HEK293T (cell line): ENCODE measurements at regions not wholly inside any gene's neighbourhood (a gene's known extent, or its start where the extent isn't known, plus 50 kb on each side); places are given as distances from the start of the nearest gene placed in this dataset.
"Not testable (repeated sequence)": the region's sequence is repeated elsewhere in the genome, so short reads cannot be mapped to it uniquely, and the experiment has no call there.

Source experiments
- CTCF ChIA-PET: fragments of 350-600 bp; formaldehyde crosslinking; extraction: SDS; loops from one replicate; lab custom pipeline; 2021; ENCODE audit warnings: antibody characterized with exemption, inconsistent platforms; lab: Yijun Ruan, JAX
- POLR2A ChIA-PET: fragments of 350-600 bp; formaldehyde crosslinking; extraction: SDS; loops from one replicate; lab custom pipeline; 2020; ENCODE audit warnings: antibody characterized with exemption, inconsistent platforms; lab: Yijun Ruan, JAX
- DNase-seq: peaks from one replicate; pipeline ENCODE4 v3.0.0; 2012; ENCODE audit warnings: mixed read lengths; ENCODE audit errors: extremely low spot score
- ARNT ChIP-seq: fragments of 450-650 bp; IDR thresholded peaks from 2 replicates; pipeline ENCODE4 v1.6.1; 2017; ENCODE audit warnings: mild to moderate bottlenecking
- BHLHE40 ChIP-seq: fragments of 450-650 bp; IDR thresholded peaks from 2 replicates; pipeline ENCODE4 v1.6.1; 2016; ENCODE audit warnings: mild to moderate bottlenecking, moderate library complexity, borderline replicate concordance
- CTBP1 ChIP-seq: fragments of 450-650 bp; IDR thresholded peaks from 2 replicates; pipeline ENCODE4 v1.6.1; 2016; ENCODE audit warnings: borderline replicate concordance
- ELF4 ChIP-seq: fragments of 450-650 bp; IDR thresholded peaks from 2 replicates; pipeline ENCODE4 v1.6.1; 2017; ENCODE audit warnings: antibody characterized with exemption
- FOXA1 ChIP-seq: fragments of 450-650 bp; IDR thresholded peaks from 2 replicates; pipeline ENCODE4 v1.6.1; 2016; ENCODE audit warnings: mild to moderate bottlenecking
- FOXK2 ChIP-seq: fragments of 450-650 bp; IDR thresholded peaks from 2 replicates; pipeline ENCODE4 v1.6.1; 2016; ENCODE audit warnings: mild to moderate bottlenecking
- FOXM1 ChIP-seq: fragments of 450-650 bp; IDR thresholded peaks from 2 replicates; pipeline ENCODE4 v1.6.1; 2017; ENCODE audit warnings: mild to moderate bottlenecking, borderline replicate concordance
- HDGF ChIP-seq: fragments of 450-650 bp; IDR thresholded peaks from 2 replicates; pipeline ENCODE4 v1.6.1; 2017; ENCODE audit warnings: antibody characterized with exemption, borderline replicate concordance
- L3MBTL2 ChIP-seq: fragments of 450-650 bp; conservative IDR thresholded peaks from 2 replicates; pipeline ENCODE4 v1.6.1; 2016; ENCODE audit warnings: mild to moderate bottlenecking
- LEF1 ChIP-seq: fragments of 450-650 bp; IDR thresholded peaks from 2 replicates; pipeline ENCODE4 v1.6.1; 2017; ENCODE audit warnings: mild to moderate bottlenecking, borderline replicate concordance
- NFRKB ChIP-seq: fragments of 450-650 bp; IDR thresholded peaks from 2 replicates; pipeline ENCODE4 v1.6.1; 2016; ENCODE audit warnings: mild to moderate bottlenecking, moderate library complexity
- PKNOX1 ChIP-seq: fragments of 450-650 bp; IDR thresholded peaks from 2 replicates; pipeline ENCODE4 v1.6.1; 2016
- SP1 ChIP-seq: fragments of 450-650 bp; IDR thresholded peaks from 2 replicates; pipeline ENCODE4 v1.6.1; 2017
- SUZ12 ChIP-seq: fragments of 450-650 bp; IDR thresholded peaks from 2 replicates; pipeline ENCODE4 v1.6.1; 2016; ENCODE audit warnings: mild to moderate bottlenecking
- TARDBP ChIP-seq: fragments of 450-650 bp; IDR thresholded peaks from 2 replicates; pipeline ENCODE4 v1.6.1; 2016
- ZNF384 ChIP-seq: fragments of 450-650 bp; IDR thresholded peaks from 2 replicates; pipeline ENCODE4 v1.6.1; 2016

GRCh38 chrX:142327182-142327581 lies 122.1 kb upstream of the MAGEC2 start:
- CTCF ChIA-PET = no interaction called here
- POLR2A ChIA-PET = no interaction called here
- TF ChIP-seq ARNT (no peak), SUZ12 (no peak), FOXK2 (no peak), BHLHE40 (no peak), ZNF384 (no peak), FOXA1 (no peak), SP1 (no peak), TARDBP (no peak), HDGF (no peak), ELF4 (no peak), PKNOX1 (no peak)
- DNase-seq = no peak

DNA sequence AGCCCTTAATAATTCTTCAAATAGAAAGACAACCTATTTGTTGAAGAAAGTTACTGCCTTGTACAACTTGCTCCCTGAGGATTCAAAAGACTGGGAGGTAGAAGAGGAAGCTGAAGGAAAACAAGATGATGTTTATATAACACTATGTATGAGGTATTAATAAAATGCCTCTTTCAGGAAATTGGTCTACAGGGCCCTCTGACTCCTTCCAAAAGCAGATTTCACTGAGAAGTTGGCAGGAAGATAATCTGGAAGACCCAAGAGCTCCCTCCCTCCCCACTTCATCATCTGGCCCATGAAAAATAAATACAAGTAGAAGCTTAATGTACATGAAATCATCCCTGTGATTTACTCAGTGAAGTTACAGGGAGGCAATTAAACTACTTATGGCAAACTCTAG lies 107.5 kb upstream of the MAGEC2 start:
- DNase-seq = no peak
- TF ChIP-seq LEF1 = no peak
- TF ChIP-seq BHLHE40 = no peak
- TF ChIP-seq ELF4 = no peak
- TF ChIP-seq L3MBTL2 = no peak
- no peak for TF ChIP-seq FOXM1
- TF ChIP-seq CTBP1 = no peak
- no peak for TF ChIP-seq ARNT
- TF ChIP-seq SP1 = no peak
- TF ChIP-seq FOXK2 = no peak
- TF ChIP-seq HDGF = no peak
- no peak for TF ChIP-seq SUZ12
- no peak for TF ChIP-seq TARDBP
- no peak for TF ChIP-seq FOXA1
- no peak for TF ChIP-seq ZNF384
- POLR2A ChIA-PET = no interaction called here
- CTCF ChIA-PET = no interaction called here

GRCh38 chrX:142299406-142299805 lies 94.3 kb upstream of the MAGEC2 start:
- DNase-seq = no peak
- ChIA-PET POLR2A (no interaction called here), CTCF (no interaction called here)
- TF ChIP-seq SP1 = no peak
- no peak for TF ChIP-seq FOXK2
- TF ChIP-seq LEF1 = no peak
- TF ChIP-seq ZNF384 = no peak
- no peak for TF ChIP-seq ELF4
- no peak for TF ChIP-seq L3MBTL2
- no peak for TF ChIP-seq NFRKB

- no peak for DNase-seq
- POLR2A ChIA-PET = no interaction called here
- TF ChIP-seq L3MBTL2 (no peak), HDGF (no peak), NFRKB (no peak), PKNOX1 (no peak), SP1 (no peak), FOXA1 (no peak), ZNF384 (no peak), SUZ12 (no peak), BHLHE40 (no peak), FOXK2 (no peak), ELF4 (no peak), ARNT (no peak), FOXM1 (no peak), TARDBP (no peak), CTBP1 (no peak), LEF1 (no peak)
- CTCF ChIA-PET = no interaction called here
These were observed 91.3 kb upstream of the MAGEC2 start for GRCh38 chrX:142296421-142296820.

- POLR2A ChIA-PET = no interaction called here
- TF ChIP-seq LEF1 = no peak
- TF ChIP-seq BHLHE40 = no peak
- TF ChIP-seq ZNF384 = no peak
- no peak for TF ChIP-seq PKNOX1
- TF ChIP-seq FOXK2 = no peak
- no peak for TF ChIP-seq TARDBP
- TF ChIP-seq HDGF = no peak
- TF ChIP-seq L3MBTL2 = no peak
- TF ChIP-seq ELF4 = no peak
- no peak for TF ChIP-seq CTBP1
- CTCF ChIA-PET = no interaction called here
These were observed 90.1 kb upstream of the MAGEC2 start for GRCh38 chrX:142295190-142295589.

DNA sequence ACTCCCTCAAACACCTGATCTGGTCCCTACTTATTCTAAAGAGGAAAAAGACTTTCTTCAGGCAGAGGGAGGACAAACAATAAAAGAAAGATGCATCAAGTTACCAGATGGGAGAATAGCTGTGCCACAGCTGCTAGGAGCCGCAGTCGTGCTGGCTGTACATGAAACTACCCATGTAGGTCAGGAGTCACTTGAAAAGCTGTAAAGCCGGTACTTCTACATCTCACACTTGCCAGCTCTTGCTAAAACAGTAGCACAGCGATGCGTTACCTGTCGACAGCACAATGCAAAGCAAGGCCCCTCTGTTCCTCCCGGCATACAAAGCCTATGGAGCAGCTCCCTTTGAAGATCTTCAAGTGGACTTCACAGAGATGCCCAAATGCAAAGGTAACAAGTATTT lies 65.1 kb upstream of the MAGEC2 start:
- DNase-seq, POLR2A ChIA-PET, CTCF ChIA-PET: not testable (repeated sequence)

More at GRCh38 chrX:142295190-142295589, 90.1 kb upstream of the MAGEC2 start:
- no peak for DNase-seq

DNA sequence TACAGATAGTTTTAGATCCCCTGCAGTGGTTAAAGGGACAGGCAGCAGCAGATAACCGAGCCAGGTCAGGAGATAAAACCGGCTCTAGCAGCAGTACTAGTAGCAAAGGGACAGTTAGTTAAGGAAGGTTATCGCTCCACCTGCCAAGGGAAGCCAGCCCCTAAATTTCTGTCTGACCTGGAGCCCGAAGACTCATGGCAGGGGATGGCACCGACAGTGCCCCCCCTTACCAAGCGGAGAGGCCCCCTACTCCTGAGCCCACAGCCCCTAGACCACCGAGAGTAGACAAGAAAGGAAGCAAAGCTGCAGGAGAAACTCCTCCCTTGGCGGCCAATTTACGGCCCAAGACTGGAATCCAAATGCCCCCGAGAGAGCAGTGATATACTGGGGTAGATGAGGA lies 61.3 kb upstream of the MAGEC2 start:
- DNase-seq = no peak
- no peak for TF ChIP-seq ELF4
- no peak for TF ChIP-seq L3MBTL2
- TF ChIP-seq HDGF = no peak
- no peak for TF ChIP-seq NFRKB
- no peak for TF ChIP-seq FOXA1
- no peak for TF ChIP-seq LEF1
- no peak for TF ChIP-seq ARNT
- no peak for TF ChIP-seq TARDBP
- no peak for TF ChIP-seq SUZ12
- TF ChIP-seq PKNOX1 = no peak
- TF ChIP-seq SP1 = no peak
- TF ChIP-seq BHLHE40 = no peak
- no peak for TF ChIP-seq FOXK2
- ChIA-PET POLR2A (no interaction called here), CTCF (no interaction called here)

GRCh38 chrX:142265549-142265948 lies 60.5 kb upstream of the MAGEC2 start:
- CTCF ChIA-PET, POLR2A ChIA-PET: not testable (repeated sequence)

More at GRCh38 chrX:142265549-142265948, 60.5 kb upstream of the MAGEC2 start:
- not testable (repeated sequence) for DNase-seq
